NCI-H1092 treated with DMSO at 0.1 percent for 48 hours (cell line): ENCODE measurements at regions not wholly inside any gene's neighbourhood (a gene's known extent, or its start where the extent isn't known, plus 50 kb on each side); places are given as distances from the start of the nearest gene placed in this dataset.

Source experiments
- DNase-seq: peaks from one replicate; lab custom pipeline; 2025; lab: John Stamatoyannopoulos, UW

DNA sequence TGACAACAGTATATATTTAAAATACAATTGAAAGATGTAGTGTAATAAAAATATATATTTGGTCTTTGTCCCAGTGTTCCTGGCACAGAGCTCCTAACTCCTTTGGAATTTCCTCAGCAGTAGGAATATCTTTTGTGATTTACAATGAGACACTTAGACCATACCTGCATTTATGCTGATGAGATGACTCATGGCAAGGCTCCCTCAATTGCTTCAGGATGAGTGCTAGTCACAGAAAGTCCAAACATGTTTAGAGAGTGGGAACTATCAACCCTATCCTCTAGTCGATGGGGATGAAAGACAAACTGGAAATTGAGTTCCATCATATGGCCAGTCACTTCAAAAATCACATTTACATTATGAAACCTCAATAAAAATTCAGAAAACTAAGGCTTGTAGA is 588.3 kb upstream of the LMCD1 start:
- DNase-seq, result no peak

DNA sequence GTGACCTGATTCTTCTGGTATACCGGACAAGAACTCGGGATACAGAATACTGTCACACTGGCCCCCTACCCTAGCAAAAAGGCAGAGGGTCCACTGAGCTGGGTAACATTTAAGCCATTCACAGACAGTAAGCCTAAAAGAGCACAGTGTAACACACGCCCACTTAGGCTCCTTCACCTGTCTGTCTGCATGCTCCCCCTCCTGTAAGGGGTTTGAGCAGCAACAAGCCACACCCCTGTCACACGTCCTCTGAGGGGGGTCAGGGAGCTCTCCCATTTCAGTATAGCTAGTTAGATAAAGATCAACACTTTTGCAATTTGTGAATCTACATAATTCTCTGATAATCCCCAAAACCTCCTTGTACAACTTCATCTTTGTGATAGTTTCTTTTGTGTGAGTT is 586.3 kb upstream of the LMCD1 start:
- DNase-seq, result no peak

- DNase-seq, result no peak
These were observed 584.0 kb upstream of the LMCD1 start for GRCh38 chr3:7917443-7918151.

- DNase-seq, result no peak
These were observed 581.4 kb upstream of the LMCD1 start for GRCh38 chr3:7920211-7920610.

DNA sequence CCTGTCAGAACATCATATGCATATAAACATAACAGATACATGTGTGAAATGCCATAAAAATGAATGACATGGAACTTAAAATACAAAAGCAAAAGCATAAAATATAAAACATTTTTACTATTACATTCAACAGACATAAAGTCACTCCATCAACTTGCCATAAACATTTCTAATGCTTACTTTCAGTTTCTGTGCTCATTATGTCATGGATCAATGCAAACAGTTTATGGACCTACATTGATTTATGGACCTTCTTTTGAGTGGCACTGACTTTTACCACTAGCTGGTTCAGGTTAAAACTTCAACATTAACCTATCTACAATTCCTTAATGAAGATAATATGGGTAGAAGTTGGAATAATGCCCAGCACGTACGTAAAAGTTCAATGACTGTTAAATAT is 577.4 kb upstream of the LMCD1 start:
- DNase-seq, result no peak

DNA sequence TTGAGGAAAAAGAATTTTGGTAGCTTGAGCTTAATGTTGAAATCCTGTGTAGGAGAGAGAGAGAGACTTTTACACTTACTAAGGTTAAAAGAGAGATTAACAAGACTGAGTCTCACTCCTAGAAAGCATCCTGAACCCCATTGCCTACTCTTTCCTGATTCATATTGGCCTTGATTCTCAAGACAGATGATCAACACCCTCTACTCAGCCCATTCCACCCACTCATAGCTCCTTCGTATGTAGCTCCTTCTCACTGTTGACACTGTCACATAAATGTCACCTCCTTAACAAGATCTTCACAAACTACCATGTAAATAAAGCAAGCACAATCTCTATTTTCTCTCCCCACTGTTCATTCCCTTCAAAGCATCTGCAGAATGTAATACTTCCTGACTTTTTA is 574.6 kb upstream of the LMCD1 start:
- DNase-seq, result no peak

GRCh38 chr3:7927864-7928263 is 573.8 kb upstream of the LMCD1 start:
- DNase-seq, result no peak

DNA sequence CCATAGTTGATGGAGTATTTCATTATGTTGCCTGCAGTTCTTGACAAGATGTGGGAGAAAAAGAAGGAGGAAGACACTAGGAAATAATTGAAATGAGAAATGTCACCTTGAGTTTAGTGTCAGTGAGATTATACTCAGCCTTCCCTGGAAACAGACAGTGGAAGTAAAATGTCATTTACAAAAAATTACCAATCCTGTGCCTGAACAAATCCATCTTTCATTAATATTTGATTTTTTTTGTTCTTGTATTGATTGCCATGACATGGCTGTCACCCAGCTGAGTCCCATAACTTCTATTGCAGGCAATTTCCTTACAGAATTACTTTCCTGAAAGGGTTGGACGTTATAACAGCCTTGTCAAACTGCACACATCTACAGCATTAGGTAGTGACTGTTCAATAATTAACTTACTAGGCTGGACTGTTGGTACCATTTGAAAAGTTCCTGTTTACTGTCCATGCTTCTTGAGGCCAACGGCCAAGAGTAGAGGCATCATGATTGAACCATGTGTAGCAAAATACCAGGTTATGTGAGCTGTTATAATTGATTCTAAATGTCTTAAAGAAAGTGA is 572.2 kb upstream of the LMCD1 start:
- DNase-seq, result no peak

DNA sequence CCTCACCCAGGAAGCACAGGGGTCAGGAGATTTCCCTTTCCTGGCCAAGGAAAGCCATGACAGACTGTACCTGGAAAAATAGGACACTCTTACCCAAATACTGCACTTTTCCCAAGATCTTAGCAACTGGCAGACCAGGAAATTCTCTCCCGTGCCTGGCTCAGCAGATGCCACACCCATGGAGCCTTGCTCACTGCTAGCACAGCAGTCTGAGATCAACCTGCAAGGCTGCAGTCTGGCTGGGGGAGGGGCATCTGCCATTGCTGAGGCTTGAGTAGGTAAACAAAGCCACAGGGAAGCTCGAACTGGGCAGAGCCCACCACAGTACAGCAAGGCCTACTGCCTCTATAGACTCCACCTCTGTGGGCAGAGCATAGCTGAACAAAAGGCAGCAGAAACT is 567.3 kb upstream of the LMCD1 start:
- no peak for DNase-seq

DNA sequence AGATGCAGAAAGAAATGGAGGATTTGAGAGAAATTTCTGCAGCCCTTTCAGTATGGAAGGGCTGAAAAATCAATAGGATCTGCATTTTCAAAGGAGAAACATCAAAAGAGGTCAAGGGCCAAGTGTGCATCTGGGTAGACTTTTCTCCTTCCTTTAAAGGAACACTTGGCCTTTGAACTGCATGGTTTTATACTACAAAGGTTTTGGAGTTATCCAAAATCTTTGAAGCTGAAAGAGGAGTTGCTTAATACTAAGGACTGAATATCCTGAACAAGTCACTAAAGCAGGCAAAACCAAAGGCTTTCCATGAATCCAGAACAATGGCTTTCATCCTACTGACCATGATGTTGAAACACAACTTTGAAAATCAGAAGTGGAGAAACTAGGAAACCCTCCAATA is 553.7 kb upstream of the LMCD1 start:
- no peak for DNase-seq

GRCh38 chr3:7950890-7951289 is 550.7 kb upstream of the LMCD1 start:
- DNase-seq, result no peak

- DNase-seq, result no peak
These were observed 548.1 kb upstream of the LMCD1 start for GRCh38 chr3:7953449-7954014.

- DNase-seq, result no peak
These were observed 544.6 kb upstream of the LMCD1 start for GRCh38 chr3:7957024-7957423.

- DNase-seq, result no peak
These were observed 542.5 kb upstream of the LMCD1 start for GRCh38 chr3:7959094-7959493.

DNA sequence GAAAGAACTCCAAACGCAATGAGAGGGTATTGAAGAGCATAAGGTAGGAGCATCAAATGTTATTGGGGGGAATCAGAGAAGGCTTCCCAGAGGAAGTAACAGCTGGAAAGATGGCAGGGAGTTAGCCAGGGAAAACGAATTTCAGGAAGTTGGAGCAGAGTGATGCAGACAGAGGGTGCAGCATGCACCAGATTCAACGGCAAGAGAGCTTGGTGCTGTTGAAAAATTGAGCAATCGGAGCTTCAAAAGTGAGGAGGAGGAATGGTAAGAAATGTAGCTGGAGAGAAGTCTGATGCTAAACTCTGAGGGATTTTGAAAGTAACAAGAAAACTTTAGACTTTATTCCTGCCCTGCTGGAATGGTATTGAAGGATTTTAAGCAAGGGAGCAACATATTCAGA is 541.0 kb upstream of the LMCD1 start:
- DNase-seq, result no peak

- DNase-seq, result no peak
These were observed 539.3 kb upstream of the LMCD1 start for GRCh38 chr3:7962301-7962700.

DNA sequence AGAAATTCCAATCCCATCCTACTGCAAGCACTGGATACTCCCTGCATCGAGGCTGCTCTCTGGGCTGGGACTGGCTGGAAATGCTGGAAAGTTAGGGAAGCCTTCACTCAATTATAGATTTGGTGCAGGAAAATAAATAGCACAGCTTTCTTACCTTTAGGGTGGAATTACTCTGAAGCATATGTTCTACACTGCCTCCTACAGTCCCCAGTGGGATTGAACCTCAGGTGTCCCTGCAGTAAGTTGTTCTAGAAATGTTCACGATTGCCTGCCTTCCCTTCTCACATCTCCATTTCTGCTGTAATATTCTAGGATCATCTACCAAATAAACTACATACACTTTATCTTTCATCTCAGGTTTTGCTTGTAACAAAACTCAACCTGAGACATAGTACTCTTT is 536.7 kb upstream of the LMCD1 start:
- no peak for DNase-seq

DNA sequence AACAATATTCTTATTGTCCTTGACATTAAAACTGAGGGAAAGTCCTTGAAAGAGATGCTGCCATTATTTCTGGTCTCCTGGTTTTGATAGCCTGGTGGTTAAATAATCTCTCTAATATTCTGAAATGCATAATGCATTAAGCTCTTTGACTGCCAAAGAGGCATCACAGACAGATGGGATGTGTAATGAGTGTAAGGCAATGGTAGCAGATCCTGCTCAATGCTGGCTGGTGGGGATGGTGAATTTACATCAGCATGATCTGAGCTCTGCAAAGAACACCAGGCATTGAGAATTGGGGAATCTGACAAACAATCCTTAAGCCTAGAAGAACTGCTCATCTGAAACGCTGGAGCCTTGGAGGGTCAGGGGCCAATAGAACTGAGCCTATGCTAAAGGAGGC is 528.6 kb upstream of the LMCD1 start:
- no peak for DNase-seq

- no peak for DNase-seq
These were observed 524.2 kb upstream of the LMCD1 start for GRCh38 chr3:7977245-7978086.

DNA sequence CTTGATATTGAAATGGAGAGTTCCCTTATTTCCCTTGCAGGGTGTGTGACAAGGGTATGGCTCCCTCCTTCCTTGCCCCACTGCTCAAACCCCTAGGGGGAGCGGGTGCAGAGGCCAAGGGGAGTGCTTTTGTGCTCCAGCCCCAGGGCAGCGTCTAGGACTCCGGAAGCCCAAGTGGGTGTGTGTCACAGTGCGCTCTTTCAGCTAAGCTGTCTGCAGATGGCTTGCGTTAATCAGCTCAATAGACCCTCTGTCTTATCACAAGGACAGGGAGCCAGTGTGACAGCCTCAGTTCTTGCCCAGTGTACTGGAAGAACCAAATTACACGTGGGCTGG is 523.6 kb upstream of the LMCD1 start:
- no peak for DNase-seq

- DNase-seq, result no peak
These were observed 519.5 kb upstream of the LMCD1 start for GRCh38 chr3:7982126-7982525.

GRCh38 chr3:7999384-7999783 is 502.2 kb upstream of the LMCD1 start:
- DNase-seq, result no peak

DNA sequence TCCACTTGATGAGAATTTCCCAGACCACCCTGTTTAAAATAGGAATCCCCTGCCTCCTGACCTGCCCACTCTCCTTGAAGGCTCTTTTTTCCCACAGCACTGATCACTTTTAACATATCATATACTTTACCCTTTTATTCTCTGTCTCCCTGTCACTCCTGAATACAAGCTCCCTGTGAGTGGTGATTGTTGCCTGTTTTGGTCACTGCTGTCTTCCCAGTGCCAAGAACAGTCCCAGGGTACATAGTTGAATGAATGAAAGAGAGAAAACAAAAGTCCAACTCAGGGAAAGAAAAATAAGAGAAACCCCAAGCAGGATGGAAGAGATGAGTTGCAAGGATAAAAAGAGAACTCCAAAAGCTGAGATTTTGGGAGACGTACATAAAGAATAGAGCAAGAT is 500.3 kb upstream of the LMCD1 start:
- DNase-seq, result no peak
